Naive thymus-derived CD8-positive, alpha-beta T cell (primary cell): ENCODE measurements at regions not wholly inside any gene's neighbourhood (a gene's known extent, or its start where the extent isn't known, plus 50 kb on each side); places are given as distances from the start of the nearest gene placed in this dataset.

Experiments used
- ATAC-seq, 2 donors: fragments of 150-1000 bp; cut with Tn5 transposase in 1 of 2; sonication (Bioruptor Pico), chemical (Tn5 transposase) in 1 of 2; 1 replicate in 1 of 2; 2 replicates in 1 of 2; pipeline ENCODE4 v1.10.0; 2021; ENCODE audit warnings: mild to moderate bottlenecking in 2 of 2, moderate library complexity in 2 of 2
- POLR2A ChIA-PET: fragments of 350-600 bp; sonication (Branson Sonifier 250); formaldehyde crosslinking; loops from one replicate; lab custom pipeline; 2021; ENCODE audit warnings: antibody characterized with exemption; lab: Charles Lee
- DNase-seq, 10 donors: peaks; one replicate each; pipeline versions ENCODE4 v3.0.0 to v3.0.0-alpha.2; 2020 to 2022
- H3K27ac Mint-ChIP-seq, 10 donors: one replicate each; pipeline ENCODE4 v1.8.0; 2020 to 2022; ENCODE audit warnings: mild to moderate bottlenecking in 10 of 10, mixed read lengths in 10 of 10, moderate library complexity in 4 of 10, inconsistent platforms in 1 of 10
- H3K27me3 Mint-ChIP-seq, 5 donors: one replicate each; pipeline ENCODE4 v1.8.0; 2021 to 2022; ENCODE audit warnings: mixed read lengths in 5 of 5
- H3K36me3 Mint-ChIP-seq, 3 donors: one replicate each; pipeline ENCODE4 v1.8.0; 2020 to 2022; ENCODE audit warnings: mixed read lengths in 3 of 3, mild to moderate bottlenecking in 2 of 3, inconsistent platforms in 1 of 3
- H3K4me1 Mint-ChIP-seq, 4 donors: one replicate each; pipeline ENCODE4 v1.8.0; 2021 to 2022; ENCODE audit warnings: mixed read lengths in 4 of 4
- H3K4me3 Mint-ChIP-seq, 10 donors: one replicate each; pipeline ENCODE4 v1.8.0; 2020 to 2022; ENCODE audit warnings: mild to moderate bottlenecking in 10 of 10, mixed read lengths in 10 of 10, moderate library complexity in 6 of 10, inconsistent platforms in 1 of 10
- H3K9me3 Mint-ChIP-seq, 9 donors: one replicate each; pipeline ENCODE4 v1.8.0; 2020 to 2022; ENCODE audit warnings: mixed read lengths in 9 of 9, mild to moderate bottlenecking in 3 of 9, inconsistent platforms in 1 of 9, moderate library complexity in 1 of 9

DNA sequence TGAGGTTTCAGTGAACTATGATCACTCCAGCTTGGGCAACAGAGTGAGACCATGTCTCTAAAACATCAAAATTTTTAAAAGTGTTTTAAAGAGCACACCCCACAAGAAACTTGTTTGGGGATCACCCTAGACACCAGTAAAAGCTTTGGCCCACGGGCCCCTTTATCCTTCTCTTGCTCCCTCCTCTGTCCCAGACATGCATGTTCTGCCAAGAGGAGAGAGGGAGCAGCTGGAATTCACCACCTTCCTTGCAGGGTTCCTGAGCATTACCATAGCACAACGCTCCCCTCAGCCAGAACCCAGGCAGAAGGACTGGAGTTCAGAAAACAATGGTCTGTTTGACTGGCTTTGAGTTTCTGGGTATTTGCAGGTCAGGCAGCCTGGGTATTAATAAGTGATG lies 214.3 kb upstream of the CDH5 start:
- H3K27me3 Mint-ChIP-seq, result peaks cover 3 to 15% (median 9%) of the 10 kb centered on the region in 5 donors
- H3K27ac Mint-ChIP-seq, result peak overlapping the region in 1 of 10 donors; percentile 82
- no peak for DNase-seq
- H3K36me3 Mint-ChIP-seq, result no peaks in the 10 kb centered on the region
- POLR2A ChIA-PET, result no interaction called here
- no peaks in the 10 kb centered on the region for H3K9me3 Mint-ChIP-seq
- H3K4me1 Mint-ChIP-seq, result peaks cover 0 to 14% (median 0%) of the 10 kb centered on the region in 4 donors
- peak overlapping the region in 1 of 10 donors; percentile 14 for H3K4me3 Mint-ChIP-seq
- no peak for ATAC-seq

DNA sequence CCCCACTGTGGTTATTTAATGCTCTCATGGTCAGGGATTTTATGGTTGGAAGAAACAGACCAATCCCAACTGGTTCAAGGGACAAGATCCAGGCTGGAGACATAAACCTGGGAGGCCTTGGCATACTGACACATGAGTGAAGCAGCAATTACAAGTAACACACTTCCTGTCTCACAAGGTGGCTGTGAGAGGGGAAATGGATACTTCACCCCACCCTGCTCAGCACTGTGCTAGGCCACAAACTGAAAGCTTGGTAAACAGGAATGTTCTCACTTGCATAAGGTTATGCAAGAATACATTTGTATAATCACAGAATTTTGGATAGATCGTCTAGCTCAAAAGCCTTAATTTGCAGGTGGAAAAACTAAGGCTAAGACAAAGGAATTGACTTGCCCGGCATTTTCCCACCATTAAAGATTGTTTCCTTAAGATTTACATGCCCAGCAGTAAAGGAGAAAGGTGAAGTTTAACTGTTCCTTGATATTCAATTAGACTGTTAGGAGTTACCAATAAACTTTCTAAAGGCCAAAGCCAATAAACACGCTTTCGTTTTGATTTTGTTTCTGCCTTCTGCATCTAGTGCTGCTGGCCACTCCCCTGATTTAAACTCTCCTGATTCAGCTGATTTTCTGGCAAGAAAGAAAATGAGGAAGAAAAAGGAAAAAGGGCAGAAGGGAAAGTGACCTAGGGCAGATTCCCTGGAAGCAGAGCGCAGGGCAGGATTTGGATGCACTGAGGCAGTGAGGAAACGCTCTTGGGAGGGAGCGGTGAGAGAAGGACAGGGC lies 215.6 kb upstream of the CDH5 start:
- Mint-ChIP-seq H3K36me3 (no peaks in the 10 kb centered on the region), H3K27me3 (peaks cover 2 to 17% (median 9%) of the 10 kb centered on the region in 5 donors), H3K4me3 (peak overlapping the region in 1 of 10 donors; percentile 67), H3K27ac (peak overlapping the region in 1 of 10 donors; percentile 93), H3K9me3 (no peaks in the 10 kb centered on the region), H3K4me1 (peaks cover 0 to 14% (median 0%) of the 10 kb centered on the region in 4 donors)
- DNase-seq (peak in 1 of 10 donors; percentile 17), ATAC-seq (no peak)
- POLR2A ChIA-PET, result no interaction called here

DNA sequence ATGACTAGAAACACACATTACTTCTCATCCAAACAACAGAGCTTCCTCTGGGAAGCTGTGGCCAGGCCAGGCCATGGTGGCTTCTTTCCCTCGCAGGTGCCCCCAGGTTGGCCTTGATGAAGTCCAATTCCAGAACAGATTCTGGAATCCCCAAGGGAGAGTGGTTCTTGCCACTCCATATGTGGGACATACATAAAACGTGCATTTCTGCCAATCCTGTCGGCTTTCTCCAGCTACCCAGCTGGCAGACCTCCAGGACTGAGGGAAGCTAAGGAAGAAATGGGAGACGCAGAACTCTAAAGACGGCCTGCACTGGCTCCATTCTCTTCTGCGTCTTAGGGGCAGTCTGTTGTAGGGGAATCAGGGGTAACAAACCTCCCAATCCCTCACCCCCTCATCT lies 219.2 kb upstream of the CDH5 start:
- ATAC-seq, result no peak
- H3K4me1 Mint-ChIP-seq, result peaks cover 0 to 14% (median 0%) of the 10 kb centered on the region in 4 donors
- POLR2A ChIA-PET, result no interaction called here
- DNase-seq, result no peak
- peaks cover 2 to 25% (median 9%) of the 10 kb centered on the region in 5 donors for H3K27me3 Mint-ChIP-seq
- no peaks in the 10 kb centered on the region for H3K9me3 Mint-ChIP-seq
- no peaks in the 10 kb centered on the region for H3K36me3 Mint-ChIP-seq
- no peak overlapping the region for H3K4me3 Mint-ChIP-seq
- H3K27ac Mint-ChIP-seq, result no peak overlapping the region

DNA sequence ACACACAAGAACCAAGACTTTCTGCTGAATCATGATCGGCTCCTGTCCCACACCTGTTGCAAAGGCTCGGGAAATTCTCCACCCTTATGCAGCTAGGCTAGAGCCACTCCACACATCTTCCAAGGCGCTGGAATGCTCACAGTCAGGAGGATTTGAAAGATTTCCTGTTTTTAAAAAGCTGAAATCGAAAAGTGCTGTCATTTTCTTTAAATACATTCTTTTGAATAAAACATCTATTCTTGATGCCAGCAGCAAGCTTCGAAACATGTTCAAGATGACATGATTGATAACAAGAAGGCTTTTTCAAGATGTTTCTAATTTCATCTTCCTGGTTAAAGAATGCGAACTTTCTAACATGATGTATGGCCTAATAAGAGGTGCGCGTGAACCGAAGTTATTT lies 219.7 kb upstream of the CDH5 start:
- Mint-ChIP-seq H3K27me3 (peaks cover 3 to 26% (median 11%) of the 10 kb centered on the region in 5 donors), H3K4me3 (no peak overlapping the region), H3K9me3 (peaks cover 0 to 1% (median 0%) of the 10 kb centered on the region in 9 donors), H3K36me3 (no peaks in the 10 kb centered on the region), H3K27ac (no peak overlapping the region), H3K4me1 (peaks cover 0 to 14% (median 0%) of the 10 kb centered on the region in 4 donors)
- DNase-seq (no peak), ATAC-seq (no peak)
- POLR2A ChIA-PET, result no interaction called here

DNA sequence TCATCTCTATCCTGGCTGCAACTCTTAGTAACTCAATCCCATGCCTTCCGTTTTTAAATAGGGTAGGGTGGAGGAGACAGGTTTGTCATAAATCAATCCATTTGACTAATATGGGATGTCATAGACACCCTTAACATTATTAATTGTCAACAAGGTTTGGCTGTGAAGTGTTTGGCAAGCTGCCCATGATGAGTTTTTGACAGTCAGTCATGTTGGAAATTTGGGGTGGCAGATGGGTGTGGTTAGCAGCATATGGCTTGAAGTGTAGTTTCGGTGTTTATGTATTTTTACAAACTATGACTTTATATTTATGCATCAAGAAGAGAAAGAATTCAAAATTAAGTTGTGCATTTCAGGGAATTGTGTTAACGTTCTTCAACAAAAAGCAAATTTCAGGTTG lies 221.8 kb upstream of the CDH5 start:
- POLR2A ChIA-PET, result no interaction called here
- Mint-ChIP-seq H3K27me3 (peaks cover 4 to 29% (median 16%) of the 10 kb centered on the region in 5 donors), H3K36me3 (no peaks in the 10 kb centered on the region)

DNA sequence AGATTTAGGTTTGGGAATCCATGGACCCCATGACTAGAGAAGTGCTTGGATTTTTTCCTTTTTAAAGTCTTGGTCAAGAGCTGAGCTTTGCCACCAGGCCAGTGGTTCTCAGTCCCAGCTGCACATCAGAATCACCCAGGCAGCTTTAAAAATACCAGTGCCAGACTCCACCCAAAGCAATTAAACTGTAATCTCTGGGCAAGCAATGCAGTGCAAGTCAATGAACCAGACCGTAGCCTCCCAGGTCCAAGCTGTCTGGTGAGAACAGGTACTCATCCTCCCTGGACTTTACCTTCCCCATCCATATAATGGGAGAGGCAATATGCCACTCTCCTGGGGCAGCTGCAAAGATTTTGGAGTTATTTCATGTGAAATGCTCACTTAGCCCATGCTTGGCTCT lies 223.1 kb upstream of the CDH5 start:
- no peak for ATAC-seq
- Mint-ChIP-seq H3K4me1 (no peaks in the 10 kb centered on the region), H3K4me3 (no peak overlapping the region), H3K9me3 (peaks cover 0 to 2% (median 0%) of the 10 kb centered on the region in 9 donors), H3K27ac (no peak overlapping the region), H3K27me3 (peaks cover 2 to 26% (median 14%) of the 10 kb centered on the region in 5 donors), H3K36me3 (no peaks in the 10 kb centered on the region)
- no peak for DNase-seq
- POLR2A ChIA-PET, result no interaction called here

More for the DNA sequence above, 221.8 kb upstream of the CDH5 start:
- Mint-ChIP-seq H3K9me3 (peaks cover 0 to 2% (median 0%) of the 10 kb centered on the region in 9 donors), H3K4me3 (no peak overlapping the region), H3K4me1 (no peaks in the 10 kb centered on the region), H3K27ac (no peak overlapping the region)
- ATAC-seq (no peak), DNase-seq (no peak)

DNA sequence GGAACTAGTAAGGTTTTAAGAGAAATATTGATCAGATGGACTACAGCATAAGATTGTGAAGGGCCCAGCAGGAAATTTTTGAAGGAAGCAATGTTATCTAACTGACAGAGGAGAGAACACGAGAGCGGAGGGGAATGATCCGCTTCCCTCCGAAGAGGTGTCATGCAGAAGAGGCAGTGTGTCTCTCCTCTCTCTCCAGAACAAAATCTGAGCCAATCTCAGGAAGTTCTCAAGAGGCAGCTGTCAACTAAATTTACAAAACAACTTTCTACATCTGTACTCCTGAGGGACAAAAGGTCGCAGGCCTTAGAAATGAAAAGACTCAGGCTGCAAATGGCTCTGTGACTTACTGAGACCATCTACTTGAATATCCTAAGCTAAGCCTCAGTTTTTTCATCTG lies 224.6 kb upstream of the CDH5 start:
- no peaks in the 10 kb centered on the region for H3K36me3 Mint-ChIP-seq
- no peak overlapping the region for H3K4me3 Mint-ChIP-seq
- DNase-seq (no peak), ATAC-seq (no peak)
- H3K27me3 Mint-ChIP-seq, result peaks cover 2 to 26% (median 14%) of the 10 kb centered on the region in 5 donors
- peaks cover 0 to 2% (median 0%) of the 10 kb centered on the region in 9 donors for H3K9me3 Mint-ChIP-seq
- no peak overlapping the region for H3K27ac Mint-ChIP-seq
- no peaks in the 10 kb centered on the region for H3K4me1 Mint-ChIP-seq
- POLR2A ChIA-PET, result no interaction called here

DNA sequence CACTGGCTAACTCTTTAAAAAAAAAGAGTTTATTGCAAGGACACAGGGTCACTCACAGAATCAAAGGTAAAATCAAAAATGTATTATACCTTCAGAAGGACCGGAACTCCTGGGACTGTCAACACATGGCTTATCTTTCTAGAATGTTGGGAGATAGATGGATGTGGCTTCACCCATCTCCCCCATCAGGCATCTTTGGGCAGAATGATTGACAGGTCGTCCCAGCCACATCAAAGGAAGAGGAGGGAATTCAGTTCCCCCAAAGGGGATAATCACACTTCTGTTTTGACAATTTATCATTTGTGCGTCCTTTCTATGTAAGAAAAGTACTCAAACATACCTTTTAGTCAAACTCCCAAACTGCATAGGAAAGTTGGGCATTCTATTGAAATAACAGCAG lies 228.6 kb upstream of the CDH5 start:
- ATAC-seq (no peak), DNase-seq (no peak)
- H3K36me3 Mint-ChIP-seq, result no peaks in the 10 kb centered on the region
- peaks cover 0 to 2% (median 0%) of the 10 kb centered on the region in 9 donors for H3K9me3 Mint-ChIP-seq
- POLR2A ChIA-PET, result no interaction called here
- peaks cover 4 to 44% (median 14%) of the 10 kb centered on the region in 5 donors for H3K27me3 Mint-ChIP-seq
- no peak overlapping the region for H3K4me3 Mint-ChIP-seq
- H3K27ac Mint-ChIP-seq, result no peak overlapping the region
- no peaks in the 10 kb centered on the region for H3K4me1 Mint-ChIP-seq

DNA sequence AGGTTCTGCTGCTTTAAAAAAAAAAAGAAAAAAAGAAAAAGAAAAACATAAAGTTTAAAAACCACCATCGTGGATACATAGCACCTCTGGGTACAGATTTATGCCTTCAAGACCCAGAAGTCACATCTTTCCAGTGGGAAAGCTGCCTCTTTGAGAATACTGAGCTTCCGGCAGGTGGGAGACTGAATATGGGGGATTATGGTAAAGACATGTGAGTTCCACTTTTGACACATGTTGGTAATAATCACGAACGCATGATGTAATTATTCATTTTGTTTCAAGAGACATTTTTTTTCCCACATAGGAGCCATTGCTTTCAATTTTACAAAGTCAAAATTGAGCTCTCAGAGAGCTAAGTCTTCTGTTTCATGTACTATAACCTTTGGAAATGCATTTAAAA lies 229.7 kb upstream of the CDH5 start:
- DNase-seq (no peak), ATAC-seq (no peak)
- no peaks in the 10 kb centered on the region for H3K4me1 Mint-ChIP-seq
- H3K27ac Mint-ChIP-seq, result no peak overlapping the region
- peaks cover 4 to 52% (median 11%) of the 10 kb centered on the region in 5 donors for H3K27me3 Mint-ChIP-seq
- no peaks in the 10 kb centered on the region for H3K36me3 Mint-ChIP-seq
- peaks cover 0 to 1% (median 0%) of the 10 kb centered on the region in 9 donors for H3K9me3 Mint-ChIP-seq
- no peak overlapping the region for H3K4me3 Mint-ChIP-seq
- POLR2A ChIA-PET, result no interaction called here

DNA sequence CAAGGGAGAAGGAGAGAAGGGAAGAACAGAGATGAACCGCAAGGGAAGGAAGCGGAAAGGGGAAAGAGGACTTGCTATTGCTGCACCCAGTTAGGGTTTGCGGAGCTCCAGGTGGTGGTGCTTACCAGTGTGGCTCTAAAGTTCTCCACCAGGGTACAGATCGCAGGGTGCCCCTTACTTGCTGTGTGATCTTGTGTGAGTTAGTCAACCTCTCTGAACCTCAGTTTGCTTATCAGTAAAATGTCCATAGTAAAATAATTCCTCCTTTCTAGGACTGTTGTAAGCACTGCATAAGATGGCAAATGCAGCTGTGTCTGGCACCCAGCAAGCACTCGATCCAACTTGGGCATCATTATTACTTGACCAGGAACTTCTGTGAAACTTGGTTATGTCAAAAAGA lies 230.7 kb upstream of the CDH5 start:
- ATAC-seq, result no peak
- Mint-ChIP-seq H3K4me3 (no peak overlapping the region), H3K4me1 (no peaks in the 10 kb centered on the region), H3K27ac (no peak overlapping the region), H3K9me3 (no peaks in the 10 kb centered on the region), H3K27me3 (peaks cover 2 to 48% (median 12%) of the 10 kb centered on the region in 5 donors), H3K36me3 (no peaks in the 10 kb centered on the region)
- POLR2A ChIA-PET, result no interaction called here
- DNase-seq, result no peak

DNA sequence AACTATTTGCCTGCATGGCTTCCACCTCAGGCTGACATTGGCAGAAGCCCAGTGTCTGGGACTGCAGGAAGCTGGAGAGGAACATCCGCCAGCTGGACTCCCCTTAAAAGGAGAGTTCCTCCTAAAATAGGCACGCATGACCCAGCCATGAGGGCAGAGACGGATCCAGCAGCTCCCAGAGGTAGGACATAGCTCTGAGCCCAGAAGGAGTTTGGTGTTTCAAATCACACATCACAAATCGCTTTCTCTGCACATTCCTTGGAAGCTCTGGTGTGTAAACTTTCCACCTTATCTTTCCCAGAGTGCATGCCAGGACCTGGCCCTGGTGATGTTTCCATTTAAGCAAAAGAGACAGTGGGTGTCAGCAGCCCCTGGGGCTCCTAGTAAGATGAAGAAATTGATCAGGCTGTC lies 231.1 kb upstream of the CDH5 start:
- H3K27me3 Mint-ChIP-seq, result peaks cover 2 to 43% (median 12%) of the 10 kb centered on the region in 5 donors
- POLR2A ChIA-PET, result no interaction called here

DNA sequence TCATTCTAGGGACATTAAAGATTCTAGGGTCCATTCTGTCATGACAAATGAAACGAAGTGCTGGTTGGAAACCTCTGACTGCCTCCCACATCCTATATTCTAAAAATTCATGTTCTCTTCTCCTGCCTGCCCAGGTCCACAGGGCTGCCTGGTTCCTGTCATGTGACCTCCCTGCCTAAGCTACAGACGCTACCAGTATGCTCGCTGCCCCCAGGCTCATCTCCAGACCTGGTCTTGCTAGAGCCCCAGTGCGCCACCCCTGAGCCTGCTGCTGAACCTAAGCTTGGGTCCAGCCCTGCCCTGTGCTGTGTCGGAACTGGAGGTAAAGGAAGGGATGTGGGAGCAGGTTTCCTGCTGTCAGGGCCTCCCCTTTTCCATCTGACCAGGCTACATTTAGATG lies 231.6 kb upstream of the CDH5 start:
- no peak for ATAC-seq
- no peaks in the 10 kb centered on the region for H3K4me1 Mint-ChIP-seq
- no peak overlapping the region for H3K4me3 Mint-ChIP-seq
- POLR2A ChIA-PET, result no interaction called here
- H3K27ac Mint-ChIP-seq, result no peak overlapping the region
- H3K9me3 Mint-ChIP-seq, result no peaks in the 10 kb centered on the region
- H3K36me3 Mint-ChIP-seq, result no peaks in the 10 kb centered on the region
- H3K27me3 Mint-ChIP-seq, result peaks cover 2 to 42% (median 13%) of the 10 kb centered on the region in 5 donors
- no peak for DNase-seq

More for the DNA sequence above, 231.1 kb upstream of the CDH5 start:
- no peak overlapping the region for H3K4me3 Mint-ChIP-seq
- no peaks in the 10 kb centered on the region for H3K9me3 Mint-ChIP-seq
- H3K36me3 Mint-ChIP-seq, result no peaks in the 10 kb centered on the region
- no peaks in the 10 kb centered on the region for H3K4me1 Mint-ChIP-seq
- ATAC-seq, result no peak
- H3K27ac Mint-ChIP-seq, result no peak overlapping the region
- no peak for DNase-seq

DNA sequence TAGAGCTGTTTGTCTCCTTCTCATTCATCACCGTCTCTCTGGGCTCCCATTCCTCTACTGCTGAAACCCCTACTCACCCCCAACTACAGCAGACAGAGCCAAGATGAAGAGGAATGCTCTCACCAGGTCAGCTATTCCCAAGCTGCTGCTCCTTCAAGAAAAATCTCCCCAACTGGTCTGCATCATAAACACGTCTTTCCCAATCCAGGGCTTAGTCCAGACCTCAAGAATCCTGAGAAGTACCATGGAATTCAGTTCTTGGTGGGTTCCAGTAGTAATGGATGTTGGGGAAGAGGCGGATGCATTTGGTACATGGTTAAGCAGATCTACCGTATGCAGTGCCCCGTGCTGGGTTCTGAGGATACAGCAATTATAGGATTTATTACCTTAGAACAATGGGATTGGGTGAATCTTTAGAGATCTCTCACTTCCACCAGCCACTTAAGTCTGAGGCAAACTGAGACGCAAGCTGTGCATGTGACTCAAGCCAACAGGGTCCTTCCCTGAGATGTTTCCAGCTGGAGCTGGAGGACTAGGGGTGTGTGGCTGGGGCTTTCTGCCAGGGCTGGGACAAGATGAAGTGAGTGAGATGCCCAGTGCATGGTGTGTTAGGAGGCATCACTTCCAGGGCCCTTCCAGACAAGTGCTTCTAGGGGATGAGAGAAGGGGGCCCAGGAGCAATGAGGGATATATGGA lies 232.7 kb upstream of the CDH5 start:
- Mint-ChIP-seq H3K36me3 (no peaks in the 10 kb centered on the region), H3K4me1 (no peaks in the 10 kb centered on the region), H3K4me3 (no peak overlapping the region), H3K27me3 (peaks cover 3 to 51% (median 20%) of the 10 kb centered on the region in 5 donors), H3K27ac (no peak overlapping the region), H3K9me3 (no peaks in the 10 kb centered on the region)
- POLR2A ChIA-PET, result no interaction called here
- DNase-seq, result no peak
- no peak for ATAC-seq
